ENCODE measurements at regions not wholly inside any gene's neighbourhood (a gene's known extent, or its start where the extent isn't known, plus 50 kb on each side); places are given as distances from the start of the nearest gene placed in this dataset.

DNA sequence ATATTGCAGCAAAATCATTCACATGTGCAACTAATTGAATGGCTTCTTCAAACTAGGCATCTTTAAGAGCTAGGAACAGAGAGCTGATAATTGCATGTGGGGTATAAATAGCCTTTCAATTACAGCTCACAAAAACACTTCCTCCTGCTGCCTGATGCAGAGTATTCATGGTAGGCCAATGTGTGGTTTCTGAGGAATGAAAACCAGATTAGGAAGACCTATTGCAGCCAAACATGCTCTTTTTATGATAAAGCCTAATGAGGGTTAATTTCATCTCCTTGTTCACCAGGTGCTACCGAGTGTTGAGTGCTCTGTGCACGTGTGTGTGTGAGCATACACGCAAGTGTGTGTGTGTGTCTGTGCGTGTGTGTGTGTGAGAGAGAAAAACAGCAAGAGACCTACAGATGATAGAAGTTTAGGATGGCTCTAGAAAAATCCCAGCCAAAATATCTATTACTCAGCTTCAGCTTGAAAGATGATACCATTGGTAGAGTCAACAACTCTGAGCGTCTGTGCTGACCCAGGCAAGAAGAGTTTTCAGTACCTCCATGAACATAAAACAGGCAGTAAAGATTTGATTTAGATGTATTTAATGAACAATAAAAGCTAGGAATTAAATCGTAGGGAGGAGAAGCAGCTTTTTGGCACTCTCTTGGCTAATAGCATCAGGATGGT, 448.5 kb upstream of the ANKRD30A start:
- H3K27ac ChIP-seq (ENCODE audit: low read length), result no peak overlapping the region
- 0 out of 2 replicates have a peak, but pooled peaks cover 1% of the 10 kb centered on the region for H3K27me3 ChIP-seq (ENCODE audit: control insufficient read depth, insufficient read depth, low read length)
- H3K4me3 ChIP-seq (ENCODE audit: low read length), result no peak overlapping the region
- no peak for DNase-seq (ENCODE audit: low read depth, low spot score)
- no peaks in the 10 kb centered on the region for H3K4me1 ChIP-seq (ENCODE audit: control insufficient read depth, insufficient read depth, low read length)
- peaks cover 1% of the 10 kb centered on the region; the same call in 1 of the 2 replicates for H3K9me3 ChIP-seq (ENCODE audit: control insufficient read depth, insufficient read depth, low read length)
- WGBS (ENCODE audit: insufficient coverage, insufficient read length), result no CpG with 5 or more reads among the region's 6 CpGs
- H3K36me3 ChIP-seq (ENCODE audit: control insufficient read depth, insufficient read depth, low read length), result no peaks in the 10 kb centered on the region

- Histone ChIP-seq H3K27me3 (ENCODE audit: control insufficient read depth, insufficient read depth, low read length) (0 out of 2 replicates have a peak, but pooled peaks cover 1% of the 10 kb centered on the region), H3K36me3 (ENCODE audit: control insufficient read depth, insufficient read depth, low read length) (no peaks in the 10 kb centered on the region)
- no peak for DNase-seq (ENCODE audit: low read depth, low spot score)
These were observed 449.1 kb upstream of the ANKRD30A start for GRCh38 chr10:36676321-36676720.

DNA sequence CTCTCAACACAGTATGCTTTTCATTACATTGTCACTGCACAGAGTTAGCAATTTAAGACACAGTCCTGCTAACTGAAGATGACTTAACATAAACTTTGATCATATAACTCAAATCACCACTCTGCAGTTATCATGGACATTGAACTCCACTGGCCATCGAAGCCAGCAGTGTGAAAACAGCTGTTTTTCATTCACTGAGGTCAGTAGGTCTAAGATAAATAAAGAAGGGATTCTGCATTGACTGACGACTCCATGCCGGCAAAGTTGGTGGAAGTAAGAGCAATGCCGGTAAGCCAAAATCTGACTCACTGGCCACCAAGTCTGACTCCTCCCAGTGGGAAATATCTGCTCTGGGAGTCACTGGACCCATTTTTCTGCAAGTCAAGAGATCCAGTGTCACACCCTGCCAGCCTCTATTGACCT, 449.9 kb upstream of the ANKRD30A start:
- H3K27ac ChIP-seq (ENCODE audit: low read length), result no peak overlapping the region
- no peak overlapping the region for H3K4me3 ChIP-seq (ENCODE audit: low read length)
- no CpG with 5 or more reads among the region's 4 CpGs for WGBS (ENCODE audit: insufficient coverage, insufficient read length)
- H3K27me3 ChIP-seq (ENCODE audit: control insufficient read depth, insufficient read depth, low read length), result 0 out of 2 replicates have a peak, but pooled peaks cover 1% of the 10 kb centered on the region
- no peaks in the 10 kb centered on the region for H3K4me1 ChIP-seq (ENCODE audit: control insufficient read depth, insufficient read depth, low read length)
- peaks cover 1% of the 10 kb centered on the region; the same call in 1 of the 2 replicates for H3K9me3 ChIP-seq (ENCODE audit: control insufficient read depth, insufficient read depth, low read length)
- H3K36me3 ChIP-seq (ENCODE audit: control insufficient read depth, insufficient read depth, low read length), result no peaks in the 10 kb centered on the region
- no peak for DNase-seq (ENCODE audit: low read depth, low spot score)

More at GRCh38 chr10:36676321-36676720, 449.1 kb upstream of the ANKRD30A start:
- H3K27ac ChIP-seq (ENCODE audit: low read length), result no peak overlapping the region
- no peaks in the 10 kb centered on the region for H3K4me1 ChIP-seq (ENCODE audit: control insufficient read depth, insufficient read depth, low read length)
- WGBS (ENCODE audit: insufficient coverage, insufficient read length), result no CpG with 5 or more reads among the region's 1 CpG
- H3K9me3 ChIP-seq (ENCODE audit: control insufficient read depth, insufficient read depth, low read length), result peaks cover 1% of the 10 kb centered on the region; the same call in 1 of the 2 replicates
- no peak overlapping the region for H3K4me3 ChIP-seq (ENCODE audit: low read length)

- no peak overlapping the region for H3K4me3 ChIP-seq (ENCODE audit: low read length)
- H3K4me1 ChIP-seq (ENCODE audit: control insufficient read depth, insufficient read depth, low read length), result no peaks in the 10 kb centered on the region
- WGBS (ENCODE audit: insufficient coverage, insufficient read length), result no CpG with 5 or more reads among the region's 8 CpGs
- H3K27me3 ChIP-seq (ENCODE audit: control insufficient read depth, insufficient read depth, low read length), result 0 out of 2 replicates have a peak, but pooled peaks cover 1% of the 10 kb centered on the region
- no peak for DNase-seq (ENCODE audit: low read depth, low spot score)
- peaks cover 1% of the 10 kb centered on the region; the same call in 1 of the 2 replicates for H3K9me3 ChIP-seq (ENCODE audit: control insufficient read depth, insufficient read depth, low read length)
- no peak overlapping the region for H3K27ac ChIP-seq (ENCODE audit: low read length)
- no peaks in the 10 kb centered on the region for H3K36me3 ChIP-seq (ENCODE audit: control insufficient read depth, insufficient read depth, low read length)
These were observed 453.8 kb upstream of the ANKRD30A start for GRCh38 chr10:36671607-36672006.

DNA sequence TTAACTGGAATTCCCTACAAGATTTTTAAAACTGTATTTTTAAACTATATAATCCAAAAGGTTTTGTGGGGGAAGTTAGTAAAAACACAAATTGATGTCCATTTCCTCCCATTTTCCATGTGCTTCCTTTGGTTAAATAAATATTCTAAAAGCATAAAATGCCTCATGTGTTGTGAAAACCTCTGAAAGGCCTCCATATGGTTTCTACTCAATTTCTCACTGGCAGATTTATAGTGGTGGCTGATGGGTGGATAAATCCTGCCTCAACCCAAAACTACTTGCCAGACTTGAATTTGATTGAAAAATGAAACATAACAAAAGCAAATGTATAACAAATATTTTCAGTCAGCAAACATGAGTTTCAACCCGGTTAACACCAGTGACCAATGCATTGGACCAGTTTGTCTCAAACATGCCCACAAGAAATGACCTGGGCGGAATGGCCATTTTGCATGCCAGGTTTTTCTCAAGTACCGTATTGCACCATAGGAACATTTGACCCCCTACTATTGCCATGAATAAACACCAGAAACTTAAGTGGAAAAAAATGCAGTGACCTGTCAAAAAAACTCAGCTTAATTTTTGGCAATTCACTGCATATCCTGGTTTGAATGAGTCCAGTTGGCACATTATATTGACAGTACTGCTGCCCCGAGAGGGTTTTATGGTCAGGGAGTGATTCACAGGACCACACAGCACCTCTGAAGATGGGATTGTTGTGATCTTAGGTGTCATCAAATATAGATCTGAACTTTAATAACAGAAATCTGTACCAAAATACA, 454.6 kb upstream of the ANKRD30A start:
- Histone ChIP-seq H3K36me3 (ENCODE audit: control insufficient read depth, insufficient read depth, low read length) (no peaks in the 10 kb centered on the region), H3K4me3 (ENCODE audit: low read length) (no peak overlapping the region), H3K27ac (ENCODE audit: low read length) (no peak overlapping the region), H3K27me3 (ENCODE audit: control insufficient read depth, insufficient read depth, low read length) (0 out of 2 replicates have a peak, but pooled peaks cover 1% of the 10 kb centered on the region), H3K9me3 (ENCODE audit: control insufficient read depth, insufficient read depth, low read length) (peaks cover 1% of the 10 kb centered on the region; the same call in 1 of the 2 replicates), H3K4me1 (ENCODE audit: control insufficient read depth, insufficient read depth, low read length) (no peaks in the 10 kb centered on the region)
- no CpG with 5 or more reads among the region's 4 CpGs for WGBS (ENCODE audit: insufficient coverage, insufficient read length)
- DNase-seq (ENCODE audit: low read depth, low spot score), result no peak

- H3K36me3 ChIP-seq (ENCODE audit: control insufficient read depth, insufficient read depth, low read length), result no peaks in the 10 kb centered on the region
- 0 out of 2 replicates have a peak, but pooled peaks cover 1% of the 10 kb centered on the region for H3K27me3 ChIP-seq (ENCODE audit: control insufficient read depth, insufficient read depth, low read length)
- DNase-seq (ENCODE audit: low read depth, low spot score), result no peak
- WGBS (ENCODE audit: insufficient coverage, insufficient read length), result no CpG with 5 or more reads among the region's 2 CpGs
- H3K9me3 ChIP-seq (ENCODE audit: control insufficient read depth, insufficient read depth, low read length), result peaks cover 1% of the 10 kb centered on the region; the same call in 1 of the 2 replicates
- H3K4me3 ChIP-seq (ENCODE audit: low read length), result no peak overlapping the region
- no peak overlapping the region for H3K27ac ChIP-seq (ENCODE audit: low read length)
- no peaks in the 10 kb centered on the region for H3K4me1 ChIP-seq (ENCODE audit: control insufficient read depth, insufficient read depth, low read length)
These were observed 455.6 kb upstream of the ANKRD30A start for GRCh38 chr10:36669615-36670352.

DNA sequence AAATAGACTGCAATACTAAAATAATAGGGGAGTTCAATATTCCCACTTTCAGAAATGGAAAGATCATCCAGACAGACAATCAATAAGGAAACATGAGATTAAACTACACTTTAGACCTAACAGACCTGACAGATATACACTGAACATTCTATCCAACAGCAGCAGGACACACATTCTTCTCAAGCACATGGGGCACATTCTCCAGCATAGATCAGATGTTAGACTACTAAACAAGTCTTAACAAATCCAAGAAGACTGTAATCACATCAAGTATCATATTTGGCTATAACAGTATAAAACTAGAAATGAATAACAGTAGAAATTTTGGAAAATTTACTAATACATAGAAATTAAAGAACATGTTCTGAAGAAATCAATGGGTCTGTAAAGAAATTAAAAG, 458.9 kb upstream of the ANKRD30A start:
- H3K4me3 ChIP-seq (ENCODE audit: low read length), result no peak overlapping the region
- H3K27ac ChIP-seq (ENCODE audit: low read length), result no peak overlapping the region
- H3K9me3 ChIP-seq (ENCODE audit: control insufficient read depth, insufficient read depth, low read length), result no peaks in the 10 kb centered on the region
- DNase-seq (ENCODE audit: low read depth, low spot score), result no peak
- H3K36me3 ChIP-seq (ENCODE audit: control insufficient read depth, insufficient read depth, low read length), result no peaks in the 10 kb centered on the region
- no peaks in the 10 kb centered on the region for H3K27me3 ChIP-seq (ENCODE audit: control insufficient read depth, insufficient read depth, low read length)
- H3K4me1 ChIP-seq (ENCODE audit: control insufficient read depth, insufficient read depth, low read length), result no peaks in the 10 kb centered on the region

DNA sequence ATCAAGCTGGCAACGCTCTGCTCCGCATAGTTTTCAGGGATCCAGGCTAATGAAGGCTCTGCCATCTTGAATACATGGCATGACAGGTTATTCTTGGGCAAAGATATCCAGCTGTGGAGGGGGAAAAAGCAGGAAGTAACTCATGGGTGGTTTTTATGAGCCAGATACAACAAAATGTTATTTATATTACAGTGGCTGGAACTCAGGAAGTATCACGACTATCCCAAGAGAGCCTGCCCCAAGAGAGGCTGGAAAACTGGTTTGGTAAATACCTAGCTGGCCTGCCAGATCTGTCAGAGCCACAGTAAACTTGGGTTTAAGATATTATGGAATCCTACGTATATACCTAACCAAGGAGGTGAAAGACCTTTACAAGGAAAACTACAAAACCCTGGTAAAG, 462.8 kb upstream of the ANKRD30A start:
- H3K4me1 ChIP-seq (ENCODE audit: control insufficient read depth, insufficient read depth, low read length), result no peaks in the 10 kb centered on the region
- whole genome bisulfite sequencing (ENCODE audit: insufficient coverage, insufficient read length), result no CpG with 5 or more reads among the region's 4 CpGs
- H3K4me3 ChIP-seq (ENCODE audit: low read length), result no peak overlapping the region
- no peak overlapping the region for H3K27ac ChIP-seq (ENCODE audit: low read length)
- no peaks in the 10 kb centered on the region for H3K36me3 ChIP-seq (ENCODE audit: control insufficient read depth, insufficient read depth, low read length)
- DNase-seq (ENCODE audit: low read depth, low spot score), result no peak
- no peaks in the 10 kb centered on the region for H3K9me3 ChIP-seq (ENCODE audit: control insufficient read depth, insufficient read depth, low read length)
- H3K27me3 ChIP-seq (ENCODE audit: control insufficient read depth, insufficient read depth, low read length), result no peaks in the 10 kb centered on the region

DNA sequence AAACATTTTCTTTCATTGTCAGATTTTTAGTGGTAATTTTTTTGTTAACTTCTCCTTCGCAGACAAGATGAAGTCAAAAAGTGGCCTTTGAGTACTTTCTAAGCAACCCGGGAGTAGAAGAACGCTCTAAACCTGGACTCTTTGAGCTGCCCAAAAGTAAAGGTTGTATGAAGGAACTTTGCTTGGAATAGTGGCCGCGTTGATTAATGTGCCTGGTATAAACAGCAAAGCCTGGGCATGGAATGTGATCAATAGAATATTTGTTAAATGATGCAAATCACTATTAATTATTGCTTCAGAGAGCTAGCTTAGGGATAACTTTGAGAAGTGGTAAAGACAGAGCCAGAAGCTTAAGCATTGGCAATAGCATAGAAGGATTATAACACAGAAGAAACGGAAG, 475.1 kb upstream of the ANKRD30A start:
- WGBS (ENCODE audit: insufficient coverage, insufficient read length), result no CpG with 5 or more reads among the region's 6 CpGs
- DNase-seq (ENCODE audit: low read depth, low spot score), result no peak
- Histone ChIP-seq H3K27me3 (ENCODE audit: control insufficient read depth, insufficient read depth, low read length) (no peaks in the 10 kb centered on the region), H3K27ac (ENCODE audit: low read length) (no peak overlapping the region), H3K4me1 (ENCODE audit: control insufficient read depth, insufficient read depth, low read length) (no peaks in the 10 kb centered on the region), H3K9me3 (ENCODE audit: control insufficient read depth, insufficient read depth, low read length) (peaks cover 2% of the 10 kb centered on the region), H3K4me3 (ENCODE audit: low read length) (no peak overlapping the region), H3K36me3 (ENCODE audit: control insufficient read depth, insufficient read depth, low read length) (no peaks in the 10 kb centered on the region)

DNA sequence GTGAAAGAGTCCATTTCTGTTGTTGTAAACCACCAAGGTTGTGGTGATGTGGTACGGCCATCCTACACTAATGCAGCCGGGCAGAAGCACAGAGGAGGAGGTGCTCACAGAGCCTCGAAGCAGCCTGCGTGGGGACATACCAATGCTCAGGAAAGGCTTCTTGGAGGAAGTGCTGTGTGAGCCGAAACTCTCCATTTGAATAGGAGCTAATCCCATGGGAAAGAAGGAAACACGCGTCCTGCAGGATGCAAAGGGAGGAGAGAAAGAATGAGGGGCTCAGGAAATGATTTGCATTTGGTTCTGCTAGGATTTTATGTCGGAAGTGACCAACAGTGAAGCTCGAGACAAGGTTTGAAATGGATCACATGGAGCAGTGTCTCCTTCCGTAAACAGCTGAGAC, 477.9 kb upstream of the ANKRD30A start:
- Histone ChIP-seq H3K9me3 (ENCODE audit: control insufficient read depth, insufficient read depth, low read length) (peaks cover 2% of the 10 kb centered on the region), H3K27ac (ENCODE audit: low read length) (no peak overlapping the region), H3K27me3 (ENCODE audit: control insufficient read depth, insufficient read depth, low read length) (no peaks in the 10 kb centered on the region), H3K4me3 (ENCODE audit: low read length) (no peak overlapping the region), H3K4me1 (ENCODE audit: control insufficient read depth, insufficient read depth, low read length) (no peaks in the 10 kb centered on the region), H3K36me3 (ENCODE audit: control insufficient read depth, insufficient read depth, low read length) (no peaks in the 10 kb centered on the region)
- no peak for DNase-seq (ENCODE audit: low read depth, low spot score)
- WGBS (ENCODE audit: insufficient coverage, insufficient read length), result no CpG with 5 or more reads among the region's 10 CpGs

Measured in iPS DF 6.9 (cell line).